ENCODE measurements at regions not wholly inside any gene's neighbourhood (a gene's known extent, or its start where the extent isn't known, plus 50 kb on each side); places are given as distances from the start of the nearest gene placed in this dataset.

GRCh38 chr15:38660738-38661137 is 96.1 kb upstream of the RASGRP1 start:
- no peak overlapping the region for H3K4me3 ChIP-seq (ENCODE audit: low read depth, low read length)
- TF ChIP-seq, protein P1, sequence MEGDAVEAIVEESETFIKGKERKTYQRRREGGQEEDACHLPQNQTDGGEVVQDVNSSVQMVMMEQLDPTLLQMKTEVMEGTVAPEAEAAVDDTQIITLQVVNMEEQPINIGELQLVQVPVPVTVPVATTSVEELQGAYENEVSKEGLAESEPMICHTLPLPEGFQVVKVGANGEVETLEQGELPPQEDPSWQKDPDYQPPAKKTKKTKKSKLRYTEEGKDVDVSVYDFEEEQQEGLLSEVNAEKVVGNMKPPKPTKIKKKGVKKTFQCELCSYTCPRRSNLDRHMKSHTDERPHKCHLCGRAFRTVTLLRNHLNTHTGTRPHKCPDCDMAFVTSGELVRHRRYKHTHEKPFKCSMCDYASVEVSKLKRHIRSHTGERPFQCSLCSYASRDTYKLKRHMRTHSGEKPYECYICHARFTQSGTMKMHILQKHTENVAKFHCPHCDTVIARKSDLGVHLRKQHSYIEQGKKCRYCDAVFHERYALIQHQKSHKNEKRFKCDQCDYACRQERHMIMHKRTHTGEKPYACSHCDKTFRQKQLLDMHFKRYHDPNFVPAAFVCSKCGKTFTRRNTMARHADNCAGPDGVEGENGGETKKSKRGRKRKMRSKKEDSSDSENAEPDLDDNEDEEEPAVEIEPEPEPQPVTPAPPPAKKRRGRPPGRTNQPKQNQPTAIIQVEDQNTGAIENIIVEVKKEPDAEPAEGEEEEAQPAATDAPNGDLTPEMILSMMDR (IDR thresholded peaks at IDR 0.05; ENCODE audit: low read depth, low read length) = no peak

DNA sequence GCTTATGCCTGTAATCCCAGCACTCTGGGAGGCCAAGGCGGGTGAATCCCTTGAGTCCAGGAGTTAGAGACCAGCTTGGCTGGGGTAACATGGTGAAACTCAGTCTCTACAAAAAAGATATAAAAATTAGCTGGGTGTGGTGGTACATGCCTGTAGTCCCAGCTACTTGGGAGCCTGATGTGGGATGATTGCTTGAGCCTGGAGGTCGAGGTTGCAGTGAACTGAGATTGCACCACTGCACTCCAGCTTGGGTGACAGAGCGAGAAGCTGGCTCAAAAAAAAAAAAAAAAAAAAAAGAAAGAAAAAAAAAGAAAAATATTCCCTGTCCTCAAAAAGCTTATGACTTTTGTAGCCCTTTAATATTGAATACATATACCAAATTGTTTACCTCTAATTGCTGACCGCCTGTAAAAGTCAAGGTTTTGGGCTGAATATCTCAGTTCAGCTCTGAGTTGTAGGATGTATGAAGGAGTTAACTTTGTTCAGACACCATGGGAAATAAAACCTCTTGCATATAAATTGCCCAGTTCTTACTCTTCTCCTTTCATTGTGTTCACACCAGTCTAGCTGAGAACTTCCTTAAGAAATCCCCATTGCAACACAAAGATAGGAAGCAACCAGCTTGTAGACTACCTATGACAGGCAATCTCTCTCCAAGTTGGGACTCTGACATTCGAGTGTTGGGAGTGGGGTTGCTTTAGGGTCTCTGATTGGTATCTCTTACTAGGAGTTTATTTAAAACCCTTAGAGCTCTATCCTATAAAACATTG is 97.6 kb upstream of the RASGRP1 start:
- no peak overlapping the region for H3K4me3 ChIP-seq (ENCODE audit: low read depth, low read length)
- TF ChIP-seq, protein P1 (IDR thresholded peaks at IDR 0.05; ENCODE audit: low read depth, low read length) = no peak

DNA sequence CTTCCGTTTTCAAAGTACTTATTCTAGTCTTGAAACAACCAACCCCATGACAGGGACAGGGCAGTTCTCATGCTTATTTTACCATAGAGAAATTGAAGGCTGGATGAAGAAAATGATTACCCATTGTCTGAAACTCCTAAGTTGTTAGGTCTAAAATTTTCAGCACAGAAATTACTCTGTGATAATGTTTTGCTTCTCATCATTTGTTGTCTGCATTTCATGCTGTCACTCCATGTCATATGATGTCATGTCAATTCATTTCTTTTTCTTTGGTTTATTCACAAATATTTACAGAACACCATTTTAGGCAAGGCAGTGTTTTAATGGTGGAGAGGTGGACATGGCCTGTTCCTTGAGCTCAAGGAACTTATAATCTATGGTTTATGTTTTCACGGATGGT is 98.2 kb upstream of the RASGRP1 start:
- TF ChIP-seq, protein P1 (IDR thresholded peaks at IDR 0.05; ENCODE audit: low read depth, low read length) = no peak
- no peak overlapping the region for H3K4me3 ChIP-seq (ENCODE audit: low read depth, low read length)

DNA sequence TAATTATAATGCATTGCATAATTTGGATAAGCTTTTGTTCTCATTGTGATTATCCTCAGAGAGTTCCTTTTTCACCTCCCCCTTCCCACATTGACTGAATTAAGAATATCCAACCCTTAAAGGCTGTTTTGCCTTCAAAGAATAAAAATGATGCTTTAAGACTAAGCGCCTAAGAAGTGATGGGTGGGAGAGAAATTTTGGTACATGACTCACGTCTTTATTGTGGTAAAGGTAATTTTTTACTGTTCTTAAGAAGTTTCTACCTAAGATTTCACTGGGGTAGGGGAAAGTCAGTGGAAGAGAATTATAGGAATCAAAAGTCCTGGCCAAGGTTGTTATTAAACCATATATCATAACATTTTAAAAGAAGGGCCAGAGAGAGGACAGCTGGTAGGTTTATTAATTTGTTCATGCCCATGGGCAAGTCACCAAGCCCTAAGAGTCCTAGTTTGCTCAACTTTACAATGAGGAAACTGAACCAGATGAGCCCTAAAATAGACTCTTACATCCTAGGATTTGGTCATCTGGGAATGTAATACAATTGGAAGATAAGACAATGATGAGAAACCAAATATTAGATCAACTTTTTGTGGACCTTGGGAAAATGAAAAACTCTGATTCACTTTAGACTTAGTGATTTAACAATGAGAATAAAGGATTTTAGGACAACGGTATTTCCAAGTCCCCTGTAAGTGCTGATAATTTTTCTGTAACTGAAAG is 101.1 kb upstream of the RASGRP1 start:
- no peak overlapping the region for H3K4me3 ChIP-seq (ENCODE audit: low read depth, low read length)
- TF ChIP-seq, protein P1 (IDR thresholded peaks at IDR 0.05; ENCODE audit: low read depth, low read length) = no peak

DNA sequence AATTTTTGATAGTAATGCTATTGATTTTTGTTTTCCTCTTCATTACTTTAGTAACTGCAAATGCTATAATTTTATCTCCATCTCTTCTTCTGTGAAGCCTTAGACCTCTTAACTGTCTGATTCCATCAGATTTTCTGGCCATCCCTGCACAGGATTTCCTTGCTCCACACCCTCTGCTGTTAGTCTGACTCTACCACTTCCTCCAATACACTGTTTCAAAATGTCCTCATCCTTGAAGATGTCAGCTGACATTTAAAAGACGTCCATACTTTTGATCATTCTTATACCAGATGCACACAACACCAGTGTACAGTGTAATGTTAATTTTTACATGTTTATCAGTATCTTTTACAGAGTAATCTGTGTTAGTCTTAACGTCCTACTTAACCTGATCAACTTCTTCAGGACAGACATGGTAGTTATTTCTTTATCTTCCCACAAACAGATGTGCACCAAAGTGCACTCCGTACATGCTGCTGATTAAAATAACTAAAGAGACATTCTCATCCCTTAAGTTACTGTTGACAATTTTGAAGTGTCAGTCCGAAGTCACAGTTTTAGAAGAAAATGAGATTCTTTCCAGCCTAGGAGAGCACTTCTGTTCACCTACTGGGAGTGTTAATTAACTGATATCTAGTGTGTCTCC is 102.4 kb upstream of the RASGRP1 start:
- TF ChIP-seq, protein P1 (IDR thresholded peaks at IDR 0.05; ENCODE audit: low read depth, low read length) = no peak
- no peak overlapping the region for H3K4me3 ChIP-seq (ENCODE audit: low read depth, low read length)

GRCh38 chr15:38667890-38668850 is 103.6 kb upstream of the RASGRP1 start:
- TF ChIP-seq, protein P1 (IDR thresholded peaks at IDR 0.05; ENCODE audit: low read depth, low read length) = no peak
- no peak overlapping the region for H3K4me3 ChIP-seq (ENCODE audit: low read depth, low read length)

Data from WI38 (cell line).